Activated CD4-positive, alpha-beta T cell treated with anti-CD3 and anti-CD28 coated beads for 24 hours (primary cell): ENCODE measurements at regions not wholly inside any gene's neighbourhood (a gene's known extent, or its start where the extent isn't known, plus 50 kb on each side); places are given as distances from the start of the nearest gene placed in this dataset.
"Not testable (repeated sequence)": the region's sequence is repeated elsewhere in the genome, so short reads cannot be mapped to it uniquely, and the experiment has no call there.

ENCODE experiments used
- DNase-seq, 2 donors: peaks; one replicate each; pipeline ENCODE4 v3.0.0-alpha.2; 2020; ENCODE audit warnings: low read depth in 2 of 2

DNA sequence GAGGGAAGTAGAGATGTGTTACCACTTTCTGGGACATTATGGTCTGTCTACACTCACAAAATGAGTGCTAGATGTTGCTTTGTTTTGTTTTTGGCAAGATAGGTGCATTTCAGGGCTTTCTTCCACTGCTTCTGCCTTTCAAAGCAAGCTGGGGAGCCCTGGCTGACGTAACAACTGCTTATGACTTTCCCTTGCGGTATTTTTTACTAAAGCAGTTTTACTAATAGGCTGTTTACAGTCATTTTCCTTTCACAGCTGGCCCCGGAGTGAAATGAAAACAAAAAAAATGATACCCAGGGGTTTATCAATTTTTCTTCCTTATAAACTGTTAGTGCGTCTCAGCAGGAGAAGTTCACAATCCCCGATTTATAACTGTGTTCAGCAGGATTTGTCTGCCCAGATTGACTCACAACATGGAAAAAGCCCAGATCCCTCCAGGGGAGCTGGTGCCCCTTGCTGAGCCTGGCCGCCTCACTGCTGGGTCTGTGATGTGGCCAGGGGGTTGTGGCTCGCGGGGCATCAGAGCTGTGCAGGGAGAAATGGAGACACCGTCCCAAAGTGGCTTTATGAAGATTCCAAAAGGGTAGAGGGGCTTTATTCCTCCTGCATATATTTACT is 184.4 kb upstream of the HS3ST3A1 start:
- no peak for DNase-seq

DNA sequence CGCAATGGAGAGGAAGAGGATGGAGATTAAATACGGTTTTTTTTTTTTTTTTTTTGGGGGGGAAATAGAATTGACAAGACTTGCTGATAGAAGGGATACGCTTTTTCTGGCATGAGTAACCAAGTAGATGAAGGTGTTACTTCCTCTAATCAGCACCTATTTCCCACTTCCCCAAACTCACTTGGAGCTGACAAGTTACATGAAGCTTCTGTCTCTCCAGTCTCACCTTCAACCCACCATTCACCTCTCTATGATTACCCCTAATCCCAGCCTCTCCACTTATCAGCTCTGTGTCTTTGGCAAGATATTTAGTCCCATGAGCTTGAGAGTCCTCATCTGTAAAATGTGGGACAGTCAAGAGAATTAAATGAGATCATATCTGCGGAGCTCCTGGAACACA is 185.9 kb upstream of the HS3ST3A1 start:
- no peak for DNase-seq

DNA sequence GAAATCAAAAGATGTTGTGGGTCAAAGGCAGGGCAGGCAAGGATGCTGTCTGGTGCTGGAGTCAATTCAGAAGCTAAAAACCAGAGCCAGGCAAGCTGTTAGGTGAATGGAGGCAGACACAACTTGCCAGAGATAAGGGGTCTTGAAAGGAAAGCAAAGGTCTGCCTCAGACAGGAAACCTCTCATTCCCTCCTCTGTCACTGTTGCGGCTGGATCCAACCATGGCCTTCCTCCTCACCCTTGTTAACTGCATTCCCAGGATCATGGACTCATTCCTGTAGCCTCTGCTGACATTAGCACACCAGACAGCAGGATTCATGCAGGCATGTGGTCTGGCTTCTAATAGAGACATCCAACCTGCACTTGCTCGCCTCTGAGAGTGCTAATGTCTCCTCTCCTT is 186.7 kb upstream of the HS3ST3A1 start:
- no peak for DNase-seq

DNA sequence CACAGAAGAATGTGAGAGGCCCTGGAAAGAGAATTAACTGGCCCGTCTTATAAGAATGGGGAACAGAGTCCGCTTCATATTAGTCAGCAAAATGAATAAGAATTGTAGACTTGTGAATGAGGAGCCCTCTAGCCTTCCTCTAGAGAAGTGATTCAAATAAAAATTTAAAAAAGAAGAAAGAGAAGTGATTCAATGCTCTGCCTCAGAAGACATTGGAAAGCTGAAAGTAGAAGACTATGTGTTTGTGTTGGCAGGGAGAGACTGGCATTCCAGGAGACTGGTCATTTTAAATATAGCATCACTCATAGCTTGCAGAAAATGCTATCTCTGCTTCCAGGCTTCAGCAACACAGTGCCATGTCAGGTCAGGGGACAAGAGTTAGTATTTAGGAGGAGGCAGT is 190.6 kb upstream of the HS3ST3A1 start:
- no peak for DNase-seq

DNA sequence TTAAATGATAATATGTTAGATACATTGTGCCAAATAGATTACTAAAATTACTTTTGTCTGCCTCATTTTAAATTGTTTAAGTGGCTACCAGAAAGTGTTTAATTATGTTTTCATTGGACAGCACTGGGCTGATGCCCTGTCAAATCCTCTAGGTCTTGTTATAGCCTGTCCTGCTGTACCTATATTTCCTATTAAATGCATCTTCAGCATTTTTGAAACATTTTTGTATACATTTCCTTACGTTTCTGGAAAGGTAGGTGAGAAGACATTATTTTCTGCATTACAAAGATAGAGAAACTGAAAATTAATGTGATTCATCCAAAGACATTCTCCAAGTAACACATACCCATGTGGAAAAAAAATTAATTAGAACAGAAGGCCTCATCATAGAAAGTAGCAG is 192.2 kb upstream of the HS3ST3A1 start:
- no peak for DNase-seq

- DNase-seq = no peak
Measured at GRCh38 chr17:13797863-13798262, 196.1 kb upstream of the HS3ST3A1 start.

DNA sequence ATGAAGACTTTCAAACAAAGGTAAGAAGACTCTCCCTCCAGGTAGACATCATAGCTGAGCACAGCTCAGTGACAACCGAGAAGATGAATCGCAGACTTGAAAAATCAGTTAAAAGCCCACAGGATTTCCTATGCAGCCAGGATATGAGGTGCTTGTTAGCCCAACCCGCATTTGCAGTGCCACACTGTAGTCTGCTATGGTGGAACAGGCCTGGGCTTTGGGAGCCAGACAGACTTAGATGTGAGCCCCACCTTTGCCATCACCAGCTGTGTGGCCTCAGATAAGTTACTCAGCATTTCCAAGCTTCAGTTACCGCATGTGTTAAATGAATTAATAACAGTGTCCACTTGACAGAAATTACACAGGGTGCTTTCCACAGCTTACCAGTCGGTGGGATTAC is 204.4 kb upstream of the HS3ST3A1 start:
- no peak for DNase-seq

DNA sequence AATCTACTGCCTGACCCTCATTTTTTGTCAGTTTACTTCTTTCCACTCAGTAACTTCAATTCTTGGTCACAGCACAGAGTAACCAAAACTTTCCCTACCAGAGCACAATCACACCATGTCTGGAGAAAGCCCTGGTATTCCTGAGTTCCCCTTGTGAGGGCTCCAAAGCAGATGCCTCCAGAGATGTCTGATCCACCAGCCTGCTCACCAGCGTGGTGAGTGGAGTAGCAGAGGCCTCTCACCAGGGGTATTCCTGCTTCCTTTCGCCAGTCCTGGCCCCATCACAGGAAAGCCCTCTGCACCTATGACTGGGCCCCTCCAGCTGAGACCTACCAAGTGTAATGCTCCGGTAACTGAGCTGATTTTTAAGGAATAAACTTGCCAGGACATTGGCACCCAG is 205.4 kb upstream of the HS3ST3A1 start:
- no peak for DNase-seq

DNA sequence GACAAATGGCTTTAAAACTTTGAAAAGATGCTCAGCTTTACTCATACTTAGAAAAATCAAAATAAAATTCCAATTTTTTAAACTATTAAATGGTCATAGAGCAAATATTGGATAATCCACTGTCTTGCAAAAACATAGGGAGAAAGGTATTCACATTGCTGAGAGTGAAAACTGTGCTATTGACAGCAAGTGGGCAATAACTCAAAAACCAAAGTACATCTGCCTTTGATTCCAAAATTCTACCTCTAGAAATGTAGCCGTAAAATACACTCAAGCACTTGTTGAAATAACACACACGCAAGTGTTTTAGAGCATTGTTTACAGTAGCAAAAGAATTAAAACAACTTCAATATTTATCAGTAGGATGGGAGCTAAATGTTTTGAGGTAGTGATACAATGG is 210.6 kb upstream of the HS3ST3A1 start:
- no peak for DNase-seq

GRCh38 chr17:13813347-13814240 is 211.9 kb upstream of the HS3ST3A1 start:
- no peak for DNase-seq

- DNase-seq = no peak
Measured at GRCh38 chr17:13822700-13823099, 221.0 kb upstream of the HS3ST3A1 start.

DNA sequence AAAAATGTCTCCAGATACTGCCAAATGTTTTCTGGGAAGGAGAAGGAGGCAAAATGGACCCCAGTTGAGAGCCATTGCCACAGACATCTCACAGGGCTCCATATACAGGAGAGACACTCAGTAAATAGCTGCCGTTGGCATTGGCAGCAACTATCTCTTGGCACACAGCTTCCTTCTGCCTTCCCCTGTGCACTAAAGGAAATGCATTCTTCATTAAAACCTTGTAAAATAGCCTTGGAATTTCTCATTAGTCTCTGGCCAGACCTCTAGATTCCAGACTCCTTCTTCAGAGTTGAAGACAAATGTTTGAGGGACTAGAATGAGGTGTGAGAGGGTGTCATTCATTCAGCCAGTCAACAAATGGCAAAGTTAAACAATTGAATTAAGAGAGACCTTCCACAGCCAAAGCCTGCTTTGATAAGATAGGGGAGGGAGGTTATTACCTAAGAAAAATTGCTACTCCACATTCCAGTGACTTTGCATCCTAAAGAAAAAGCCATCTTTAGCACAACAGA is 223.9 kb upstream of the HS3ST3A1 start:
- DNase-seq = no peak

- no peak for DNase-seq
Measured at GRCh38 chr17:13827118-13827517, 225.4 kb upstream of the HS3ST3A1 start.

DNA sequence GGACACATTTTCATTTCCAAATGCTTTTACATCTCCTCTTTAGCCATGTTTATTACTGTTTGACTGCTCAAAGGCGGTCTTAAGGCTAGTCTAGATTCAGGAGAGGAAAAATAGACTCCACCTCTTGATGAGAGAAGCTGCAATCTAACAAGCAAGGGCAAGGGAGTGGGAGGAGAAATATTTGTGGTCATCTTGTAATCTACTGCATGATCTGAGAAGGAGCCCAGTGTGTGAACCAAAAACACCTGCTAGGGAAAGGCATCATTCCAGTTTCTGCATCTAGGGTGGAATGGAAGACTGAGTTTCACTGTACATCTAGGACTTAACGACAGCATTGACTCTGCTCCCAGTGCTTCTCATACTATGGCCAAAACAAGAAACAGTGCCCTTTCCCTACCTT is 232.2 kb upstream of the HS3ST3A1 start:
- no peak for DNase-seq

DNA sequence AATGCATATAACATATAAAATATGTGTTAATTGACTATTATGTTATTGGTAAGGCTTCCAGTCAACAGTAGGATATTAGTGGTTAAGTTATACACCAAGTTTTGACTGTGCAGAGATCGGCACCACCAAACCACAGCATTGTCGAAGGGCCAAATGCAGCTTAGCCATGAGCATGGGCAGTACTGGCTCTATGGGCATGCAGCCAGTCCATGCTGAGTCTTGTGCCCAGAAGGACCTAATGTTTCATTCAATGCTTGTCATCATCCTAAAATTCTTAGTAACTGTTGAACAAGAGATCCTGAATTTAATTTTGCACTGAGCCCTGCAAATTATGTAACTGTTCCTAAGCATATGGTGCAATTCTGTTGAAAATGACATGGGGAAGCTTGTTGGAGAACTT is 233.4 kb upstream of the HS3ST3A1 start:
- DNase-seq = no peak

- no peak for DNase-seq
Measured at GRCh38 chr17:13837417-13837816, 231.9 kb upstream of the COX10 start.

- DNase-seq = no peak
Measured at GRCh38 chr17:13840254-13840653, 229.1 kb upstream of the COX10 start.

GRCh38 chr17:13843862-13844635 is 225.3 kb upstream of the COX10 start:
- DNase-seq = no peak

DNA sequence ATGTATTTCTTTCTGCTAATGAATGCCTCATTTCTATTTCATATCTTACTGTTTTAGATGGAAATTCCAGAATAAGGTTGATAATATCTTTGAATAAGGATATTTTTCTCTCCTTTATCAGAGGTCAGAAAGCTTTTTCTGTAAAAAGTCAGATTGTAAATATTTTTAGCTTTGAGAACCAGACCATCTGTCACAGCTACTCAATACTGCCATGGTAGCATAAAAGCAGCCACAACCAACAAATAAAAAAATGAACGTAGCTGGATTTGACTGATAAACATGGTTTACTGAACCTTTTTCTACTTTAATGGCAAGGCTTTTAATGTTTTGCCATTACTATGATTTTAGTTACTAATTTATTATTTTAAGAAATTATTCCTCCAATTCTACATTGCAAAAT is 217.4 kb upstream of the COX10 start:
- DNase-seq = no peak

GRCh38 chr17:13855730-13856129 is 213.6 kb upstream of the COX10 start:
- DNase-seq = not testable (repeated sequence)

GRCh38 chr17:13862346-13862745 is 207.0 kb upstream of the COX10 start:
- DNase-seq = no peak

DNA sequence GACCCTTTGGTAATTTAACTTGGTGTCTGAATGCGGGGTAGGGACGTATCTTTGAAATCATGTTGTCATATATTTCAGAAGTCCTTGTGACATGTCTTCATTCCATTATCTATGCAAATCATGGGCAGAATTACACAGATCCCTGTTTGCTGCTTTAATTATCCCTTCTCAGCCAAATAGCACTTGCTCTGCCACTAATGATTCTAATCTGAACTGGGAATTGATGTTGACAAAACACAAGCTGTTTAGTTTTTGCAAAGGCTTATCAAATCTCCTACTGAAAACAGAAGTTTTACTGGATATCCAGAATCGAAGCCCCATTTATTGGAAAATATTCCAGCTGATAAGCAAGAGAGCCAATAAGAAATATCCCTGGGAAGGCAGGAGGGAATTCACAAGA is 205.9 kb upstream of the COX10 start:
- no peak for DNase-seq
